ENCODE measurements at regions not wholly inside any gene's neighbourhood (a gene's known extent, or its start where the extent isn't known, plus 50 kb on each side); places are given as distances from the start of the nearest gene placed in this dataset.

DNA sequence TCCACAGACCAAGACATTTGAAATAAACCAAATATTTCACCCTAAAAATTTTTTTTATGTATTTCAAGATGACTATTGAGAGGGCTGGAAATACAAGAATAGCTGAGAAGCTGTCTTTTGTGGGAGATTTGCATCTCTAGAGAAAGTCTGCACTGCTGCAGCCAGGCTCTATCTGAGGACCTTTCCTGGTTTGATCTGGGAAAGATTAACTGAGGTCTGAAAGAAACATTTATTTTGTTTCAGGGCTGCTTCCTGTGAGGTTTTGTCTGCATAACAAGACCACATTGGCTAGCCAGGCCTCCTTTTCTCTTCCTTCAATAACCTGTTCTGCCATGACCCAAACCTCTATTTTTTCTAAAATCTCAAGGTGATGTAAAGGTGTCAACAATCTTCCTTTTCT lies 117.5 kb upstream of the ARHGEF26 start:
- no peak for FAIRE-seq
- DNase-seq (ENCODE audit: insufficient read length, low spot score): no peak

DNA sequence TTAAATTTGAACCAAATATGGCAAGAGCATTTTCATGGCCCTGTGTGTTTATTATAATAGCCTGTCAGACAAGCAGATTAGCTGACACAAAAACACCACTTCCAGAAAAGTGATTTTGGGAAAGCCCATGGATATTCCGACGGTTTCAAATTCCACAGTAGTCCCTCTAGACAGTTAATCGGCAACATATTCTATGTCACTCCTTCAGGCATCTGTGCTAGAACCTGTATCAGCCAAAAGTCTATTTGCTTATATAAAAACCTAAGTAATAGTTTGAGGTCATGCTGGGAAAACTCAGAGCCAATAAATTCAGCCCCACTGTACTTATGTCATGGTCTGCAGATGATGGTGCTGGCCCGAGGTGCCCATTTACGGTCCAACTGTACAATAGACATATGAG lies 110.2 kb upstream of the ARHGEF26 start:
- no peak for FAIRE-seq
- DNase-seq (ENCODE audit: insufficient read length, low spot score): no peak

DNA sequence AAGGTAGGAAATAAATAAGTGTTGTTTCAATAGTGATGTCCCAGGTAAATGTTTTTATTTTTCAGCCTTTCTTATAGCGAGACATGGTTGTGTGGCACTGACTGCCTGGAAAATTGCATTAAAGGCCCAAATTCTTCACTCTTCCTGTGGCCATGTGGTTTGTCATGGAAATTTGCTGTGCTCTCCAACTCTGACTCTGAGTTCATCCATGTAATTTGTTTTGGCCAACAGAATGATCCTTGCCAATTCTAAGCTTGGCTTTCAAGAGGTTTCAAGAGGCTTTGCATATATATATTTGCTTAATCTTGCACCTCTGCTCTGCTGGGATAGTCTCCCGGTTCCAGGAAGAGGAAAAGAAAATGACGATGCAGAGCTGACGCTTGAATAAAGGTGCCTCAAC lies 107.5 kb upstream of the ARHGEF26 start:
- FAIRE-seq (no peak), DNase-seq (ENCODE audit: insufficient read length, low spot score) (no peak)

- FAIRE-seq (no peak), DNase-seq (ENCODE audit: insufficient read length, low spot score) (no peak)
These were observed 105.9 kb upstream of the ARHGEF26 start for GRCh38 chr3:154015307-154015706.

- peak; percentile 5 for DNase-seq (ENCODE audit: insufficient read length, low spot score)
- FAIRE-seq: peak; percentile 72
These were observed 103.0 kb upstream of the ARHGEF26 start for GRCh38 chr3:154018100-154018696.

GRCh38 chr3:154022606-154023005 lies 98.6 kb upstream of the ARHGEF26 start:
- DNase-seq (ENCODE audit: insufficient read length, low spot score): no peak
- FAIRE-seq: no peak

DNA sequence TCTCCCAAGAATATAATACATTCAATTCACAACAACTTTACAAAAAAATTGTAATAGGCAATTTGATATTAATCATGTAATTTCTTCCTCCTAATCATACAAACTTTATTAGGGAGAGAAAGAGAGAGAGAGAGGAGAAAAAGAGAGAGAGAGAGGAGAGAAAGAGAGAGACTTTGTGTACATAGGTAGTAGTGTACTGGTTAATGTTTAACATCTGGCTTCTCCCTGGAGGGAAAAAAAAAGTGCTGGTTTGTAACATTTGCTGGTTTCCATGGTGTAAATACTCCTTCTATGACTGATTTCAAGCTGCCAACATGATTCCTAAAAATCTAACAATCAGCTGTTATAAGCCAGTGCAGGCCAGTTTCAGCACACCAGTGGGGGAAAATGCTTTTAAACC lies 98.0 kb upstream of the ARHGEF26 start:
- DNase-seq (ENCODE audit: insufficient read length, low spot score) (no peak), FAIRE-seq (no peak)

GRCh38 chr3:154025007-154025406 lies 96.2 kb upstream of the ARHGEF26 start:
- DNase-seq (ENCODE audit: insufficient read length, low spot score): no peak
- FAIRE-seq: no peak

GRCh38 chr3:154029926-154030325 lies 91.3 kb upstream of the ARHGEF26 start:
- no peak for FAIRE-seq
- no peak for DNase-seq (ENCODE audit: insufficient read length, low spot score)

DNA sequence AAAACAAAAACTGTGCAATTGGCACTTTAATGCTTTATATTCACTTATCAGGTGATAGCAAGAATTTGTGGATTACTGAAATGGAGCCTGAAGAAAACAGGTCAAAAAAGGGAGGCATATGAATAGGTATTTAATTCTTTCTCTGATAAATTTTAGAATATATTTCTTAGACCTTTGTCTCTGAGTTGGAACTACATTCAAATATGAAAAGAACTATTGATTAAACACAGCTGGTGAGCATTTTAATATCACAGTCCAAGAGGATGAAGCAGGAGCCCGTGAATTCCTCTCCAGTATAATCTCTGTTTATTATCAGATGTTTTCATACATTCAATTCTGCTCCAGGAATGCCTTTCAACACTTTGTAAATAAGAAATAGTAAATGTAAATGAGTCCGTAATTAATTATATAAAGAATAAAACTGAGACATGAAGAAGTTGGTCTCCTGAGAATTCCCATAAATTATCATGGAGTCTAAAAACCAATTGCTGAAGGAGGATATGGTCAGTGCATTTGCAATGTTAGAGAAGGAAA lies 86.3 kb upstream of the ARHGEF26 start:
- DNase-seq (ENCODE audit: insufficient read length, low spot score) (no peak), FAIRE-seq (no peak)

- FAIRE-seq (no peak), DNase-seq (ENCODE audit: insufficient read length, low spot score) (no peak)
These were observed 80.9 kb upstream of the ARHGEF26 start for GRCh38 chr3:154040283-154040682.

DNA sequence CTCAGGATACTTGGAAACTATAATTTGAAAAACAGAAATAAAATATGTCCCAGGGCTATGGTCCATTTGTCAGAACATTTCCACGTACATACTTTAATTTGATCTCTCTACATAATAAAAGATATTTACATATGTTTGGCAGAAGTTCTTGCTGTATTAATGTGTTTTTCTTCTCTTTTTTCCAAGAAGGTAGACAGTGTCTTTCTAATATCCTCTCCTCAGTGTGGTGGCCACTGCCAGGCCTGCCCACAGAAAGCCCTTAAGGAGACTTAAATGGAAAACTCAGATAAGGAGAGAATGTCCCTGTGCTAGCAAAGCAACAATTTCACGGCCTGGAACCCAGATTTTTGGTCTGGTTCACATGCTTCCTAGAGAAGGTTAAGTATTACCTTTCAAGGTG lies 76.5 kb upstream of the ARHGEF26 start:
- no peak for FAIRE-seq
- DNase-seq (ENCODE audit: insufficient read length, low spot score): no peak

DNA sequence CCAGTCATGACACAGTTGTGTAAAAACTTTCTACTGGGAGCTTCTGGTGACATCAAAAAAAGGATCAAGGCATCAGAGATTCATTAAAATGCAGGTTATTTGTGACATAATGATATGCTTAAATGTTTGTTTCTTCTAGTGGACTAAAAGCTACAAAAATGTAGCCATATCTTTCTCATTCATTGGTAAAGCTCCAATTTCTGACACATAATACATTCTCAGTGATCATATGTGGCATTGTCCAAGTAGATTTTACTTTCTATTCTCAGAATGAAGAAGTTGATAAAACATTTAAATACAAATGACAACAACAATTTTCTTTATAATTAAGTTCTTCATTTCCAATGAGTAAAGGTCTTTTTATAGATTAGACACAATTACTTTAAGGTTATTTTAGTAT lies 71.0 kb upstream of the ARHGEF26 start:
- FAIRE-seq (no peak), DNase-seq (ENCODE audit: insufficient read length, low spot score) (no peak)

DNA sequence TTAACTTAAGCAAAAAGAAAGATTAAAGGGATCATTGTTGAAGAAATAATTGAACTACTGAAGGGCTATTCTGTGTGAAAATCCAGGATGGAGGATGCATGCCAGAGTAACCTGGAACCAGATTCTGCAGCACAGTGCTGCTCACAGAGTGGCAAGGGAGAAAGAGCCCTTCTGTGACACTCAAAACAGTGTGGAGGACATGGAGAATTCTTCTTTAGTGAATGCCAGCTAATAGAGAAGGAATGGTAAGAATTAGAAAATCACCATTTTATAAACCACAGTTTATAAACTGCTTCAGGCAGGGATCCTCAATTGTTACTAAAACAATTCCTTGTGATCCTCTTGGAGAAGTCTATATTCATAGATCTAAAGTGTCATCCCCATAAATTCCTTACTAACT lies 70.4 kb upstream of the ARHGEF26 start:
- FAIRE-seq (no peak), DNase-seq (ENCODE audit: insufficient read length, low spot score) (no peak)

GRCh38 chr3:154059833-154060232 lies 61.4 kb upstream of the ARHGEF26 start:
- no peak for DNase-seq (ENCODE audit: insufficient read length, low spot score)
- FAIRE-seq: no peak

- DNase-seq (ENCODE audit: insufficient read length, low spot score): no peak
- no peak for FAIRE-seq
These were observed 60.8 kb upstream of the ARHGEF26 start for GRCh38 chr3:154060238-154061000.

GRCh38 chr3:154061001-154061370 lies 60.2 kb upstream of the ARHGEF26 start:
- no peak for FAIRE-seq
- DNase-seq (ENCODE audit: insufficient read length, low spot score): no peak

- FAIRE-seq: no peak
- DNase-seq (ENCODE audit: insufficient read length, low spot score): no peak
These were observed 58.7 kb upstream of the ARHGEF26 start for GRCh38 chr3:154062513-154062912.

DNA sequence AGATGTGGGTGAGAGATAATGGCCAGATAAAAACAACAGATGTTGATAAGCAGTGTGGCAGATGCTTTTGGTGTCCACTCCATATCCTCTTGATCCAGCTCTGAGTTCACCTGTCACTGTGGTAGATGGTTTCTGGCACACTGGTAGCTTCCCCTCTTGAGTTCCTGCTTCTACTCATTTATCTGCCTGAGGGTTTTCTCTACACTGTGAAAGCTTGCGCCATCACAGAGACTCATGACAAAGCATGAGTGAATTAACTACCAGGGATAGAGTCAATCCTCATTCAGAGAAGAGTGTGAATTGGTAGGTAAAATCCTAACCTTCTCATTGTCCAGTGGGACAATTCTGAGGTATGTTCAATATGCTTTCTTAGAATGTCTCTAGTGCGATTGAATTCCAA lies 50.0 kb upstream of the ARHGEF26 start:
- FAIRE-seq (no peak), DNase-seq (ENCODE audit: insufficient read length, low spot score) (no peak)
